ENCODE measurements at regions not wholly inside any gene's neighbourhood (a gene's known extent, or its start where the extent isn't known, plus 50 kb on each side); places are given as distances from the start of the nearest gene placed in this dataset.

DNA sequence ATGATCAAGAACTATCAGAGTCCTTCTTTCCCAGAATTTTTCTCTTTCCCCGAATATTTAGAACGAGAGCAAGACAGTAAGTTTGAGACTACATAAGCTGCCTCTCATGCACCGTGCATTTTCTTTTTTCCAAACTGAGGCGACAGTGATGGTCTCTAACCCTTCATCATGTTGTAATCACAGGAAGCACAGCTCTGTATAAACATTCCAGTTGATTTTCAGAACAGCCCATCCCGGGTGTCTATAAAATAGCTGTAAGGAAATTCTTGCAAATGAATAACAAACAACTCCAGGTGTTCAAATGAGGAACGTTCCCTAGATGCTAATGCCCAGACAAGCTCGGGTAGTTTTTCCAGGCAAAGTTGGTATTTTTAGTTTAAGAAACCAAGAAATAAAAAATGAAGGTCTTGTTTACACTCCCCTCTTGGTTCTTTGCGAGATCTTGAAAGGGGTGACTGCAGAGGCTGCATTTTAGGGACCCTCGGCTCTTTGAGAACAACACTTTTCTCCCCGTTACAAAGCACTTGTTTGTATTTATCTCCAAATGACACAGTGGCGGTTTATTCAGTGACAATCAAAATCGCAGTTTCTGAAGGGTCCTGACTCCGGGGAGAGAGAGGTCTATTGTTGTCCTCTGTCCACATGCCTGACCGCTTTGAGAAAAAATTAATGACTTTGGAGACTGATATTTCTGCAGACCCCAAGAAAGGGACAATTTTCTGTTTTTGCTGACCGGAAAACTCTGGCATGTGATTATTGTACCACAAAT lies 101.1 kb upstream of the NCK2 start:
- TF ChIP-seq REPIN1 (tag by site-specific recombination; IDR thresholded peaks at IDR 0.05; ENCODE audit: low read depth) = no peak
- no peak for TF ChIP-seq ZNF776 (tag by site-specific recombination; IDR thresholded peaks at IDR 0.05; ENCODE audit: borderline replicate concordance)
- no peak for TF ChIP-seq OSR2 (tag by site-specific recombination; IDR thresholded peaks at IDR 0.05)
- TF ChIP-seq ZNF843 (tag by site-specific recombination; IDR thresholded peaks at IDR 0.05) = no peak
- TF ChIP-seq, protein P1, sequence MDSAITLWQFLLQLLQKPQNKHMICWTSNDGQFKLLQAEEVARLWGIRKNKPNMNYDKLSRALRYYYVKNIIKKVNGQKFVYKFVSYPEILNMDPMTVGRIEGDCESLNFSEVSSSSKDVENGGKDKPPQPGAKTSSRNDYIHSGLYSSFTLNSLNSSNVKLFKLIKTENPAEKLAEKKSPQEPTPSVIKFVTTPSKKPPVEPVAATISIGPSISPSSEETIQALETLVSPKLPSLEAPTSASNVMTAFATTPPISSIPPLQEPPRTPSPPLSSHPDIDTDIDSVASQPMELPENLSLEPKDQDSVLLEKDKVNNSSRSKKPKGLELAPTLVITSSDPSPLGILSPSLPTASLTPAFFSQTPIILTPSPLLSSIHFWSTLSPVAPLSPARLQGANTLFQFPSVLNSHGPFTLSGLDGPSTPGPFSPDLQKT (IDR thresholded peaks at IDR 0.05; ENCODE audit: borderline replicate concordance, low read depth, low read length) = no peak
- no peak for TF ChIP-seq ZNF571 (tag by site-specific recombination; IDR thresholded peaks at IDR 0.05)
- no peak for TF ChIP-seq SP3 (tag by site-specific recombination; IDR thresholded peaks at IDR 0.05)
- TF ChIP-seq ZNF202 (tag by site-specific recombination; IDR thresholded peaks at IDR 0.05; ENCODE audit: borderline replicate concordance) = no peak
- TF ChIP-seq ZNF792 (tag by site-specific recombination; IDR thresholded peaks at IDR 0.05) = no peak
- no peak for TF ChIP-seq SP2 (tag by site-specific recombination; IDR thresholded peaks at IDR 0.05)
- no peak for TF ChIP-seq ZNF157 (tag by site-specific recombination; IDR thresholded peaks at IDR 0.05)
- H3K36me3 ChIP-seq (ENCODE audit: control insufficient read depth in 2 of 2, insufficient read depth in 1 of 2, low read length in 2 of 2) = no peaks in the 10 kb centered on the region
- H3K9me3 ChIP-seq (ENCODE audit: control insufficient read depth, insufficient read depth, low read depth, low read length) = no peaks in the 10 kb centered on the region
- H3K4me1 ChIP-seq (ENCODE audit: control insufficient read depth, insufficient read depth, low read length) = no peaks in the 10 kb centered on the region
- no peak overlapping the region for H3K27ac ChIP-seq (ENCODE audit: extremely low read depth, low read depth, low read length)
- ChIA-PET POLR2A (interaction anchor here (0.6 kb wide), 1 partner anchor 65 kb away, joined by 7 read pairs; no protein-coding TSS in a partner anchor), CTCF (interaction anchor here (0.7 kb wide), 1 partner anchor 14 kb away, joined by 3 read pairs; no protein-coding TSS in a partner anchor)
- no peak overlapping the region for H3K4me3 ChIP-seq (ENCODE audit: low read depth, low read length)

DNA sequence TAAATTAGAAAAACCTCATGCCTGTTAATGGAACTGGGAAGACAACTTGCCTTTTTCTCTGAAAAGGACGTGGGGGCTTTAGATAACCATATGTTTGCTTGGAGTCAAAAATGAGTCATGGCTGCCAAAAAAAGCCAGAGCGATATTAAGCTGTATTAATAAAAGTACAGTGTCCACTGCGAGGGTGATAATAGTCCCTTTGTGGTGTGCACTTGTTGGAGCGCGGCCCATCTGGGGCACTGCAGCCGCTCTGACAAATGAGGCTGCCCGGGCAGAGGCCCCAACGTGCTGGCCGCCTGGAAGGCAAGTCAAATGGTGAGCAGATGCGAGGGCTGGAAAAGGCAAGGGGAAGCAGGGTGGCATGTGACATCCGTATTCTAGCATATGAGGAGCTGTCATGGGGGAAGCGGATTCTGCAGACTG lies 103.3 kb upstream of the NCK2 start:
- CTCF ChIA-PET = no interaction called here

DNA sequence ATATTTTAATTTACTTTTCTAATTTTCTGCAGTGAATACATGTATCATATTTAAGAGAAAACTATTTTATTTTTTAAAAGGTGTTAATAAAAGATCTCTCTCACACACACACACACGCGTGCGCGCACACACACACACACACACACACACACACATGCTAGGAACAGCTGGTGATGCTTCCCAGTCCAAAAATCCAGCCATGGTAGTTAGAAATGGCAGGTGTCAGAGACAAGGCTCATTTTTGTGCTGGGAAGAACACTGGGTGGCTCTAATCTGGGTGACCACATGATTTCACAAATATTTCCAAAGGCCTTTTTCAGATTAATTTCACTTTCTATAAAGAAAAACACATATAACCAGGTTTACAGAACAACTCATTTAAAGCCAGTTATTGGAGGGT lies 104.5 kb upstream of the NCK2 start:
- H3K9me3 ChIP-seq (ENCODE audit: control insufficient read depth, insufficient read depth, low read depth, low read length) = no peaks in the 10 kb centered on the region
- H3K4me1 ChIP-seq (ENCODE audit: control insufficient read depth, insufficient read depth, low read length) = no peaks in the 10 kb centered on the region
- POLR2A ChIA-PET = no interaction called here
- CTCF ChIA-PET = no interaction called here
- no peaks in the 10 kb centered on the region for H3K36me3 ChIP-seq (ENCODE audit: control insufficient read depth in 2 of 2, insufficient read depth in 1 of 2, low read length in 2 of 2)
- no peak overlapping the region for H3K27ac ChIP-seq (ENCODE audit: extremely low read depth, low read depth, low read length)
- no peak overlapping the region for H3K4me3 ChIP-seq (ENCODE audit: low read depth, low read length)
- TF ChIP-seq SALL2 (tag by site-specific recombination; IDR thresholded peaks at IDR 0.05; ENCODE audit: borderline replicate concordance) = no peak
- no peak for TF ChIP-seq ZNF426 (tag by site-specific recombination; IDR thresholded peaks at IDR 0.05)
- no peak for TF ChIP-seq ZNF596 (tag by site-specific recombination; IDR thresholded peaks at IDR 0.05)
- no peak for TF ChIP-seq ZNF585B (tag by site-specific recombination; IDR thresholded peaks at IDR 0.05)
- no peak for TF ChIP-seq ZNF791 (tag by site-specific recombination; IDR thresholded peaks at IDR 0.05)
- no peak for TF ChIP-seq ZNF2 (tag by site-specific recombination; IDR thresholded peaks at IDR 0.05)
- TF ChIP-seq ZNF701 (tag by site-specific recombination; IDR thresholded peaks at IDR 0.05) = no peak
- TF ChIP-seq, protein P2, sequence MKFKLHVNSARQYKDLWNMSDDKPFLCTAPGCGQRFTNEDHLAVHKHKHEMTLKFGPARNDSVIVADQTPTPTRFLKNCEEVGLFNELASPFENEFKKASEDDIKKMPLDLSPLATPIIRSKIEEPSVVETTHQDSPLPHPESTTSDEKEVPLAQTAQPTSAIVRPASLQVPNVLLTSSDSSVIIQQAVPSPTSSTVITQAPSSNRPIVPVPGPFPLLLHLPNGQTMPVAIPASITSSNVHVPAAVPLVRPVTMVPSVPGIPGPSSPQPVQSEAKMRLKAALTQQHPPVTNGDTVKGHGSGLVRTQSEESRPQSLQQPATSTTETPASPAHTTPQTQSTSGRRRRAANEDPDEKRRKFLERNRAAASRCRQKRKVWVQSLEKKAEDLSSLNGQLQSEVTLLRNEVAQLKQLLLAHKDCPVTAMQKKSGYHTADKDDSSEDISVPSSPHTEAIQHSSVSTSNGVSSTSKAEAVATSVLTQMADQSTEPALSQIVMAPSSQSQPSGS (tag by site-specific recombination; IDR thresholded peaks at IDR 0.05; ENCODE audit: low read depth) = no peak
- no peak for TF ChIP-seq ZNF184 (tag by site-specific recombination; IDR thresholded peaks at IDR 0.05)
- TF ChIP-seq ZNF830 (tag by site-specific recombination; IDR thresholded peaks at IDR 0.05; ENCODE audit: low read depth) = no peak
- TF ChIP-seq FEZF1 (tag by site-specific recombination; IDR thresholded peaks at IDR 0.05) = no peak
- no peak for TF ChIP-seq EGR2 (tag by site-specific recombination; IDR thresholded peaks at IDR 0.05; ENCODE audit: low read depth)
- no peak for TF ChIP-seq ZNF24 (tag by site-specific recombination; IDR thresholded peaks at IDR 0.05)
- no peak for TF ChIP-seq KLF1 (tag by site-specific recombination; IDR thresholded peaks at IDR 0.05)
- no peak for TF ChIP-seq ZNF776 (tag by site-specific recombination; IDR thresholded peaks at IDR 0.05; ENCODE audit: borderline replicate concordance)

More for the DNA sequence above, 103.3 kb upstream of the NCK2 start:
- POLR2A ChIA-PET = no interaction called here
- Histone ChIP-seq H3K4me3 (ENCODE audit: low read depth, low read length) (no peak overlapping the region), H3K4me1 (ENCODE audit: control insufficient read depth, insufficient read depth, low read length) (no peaks in the 10 kb centered on the region), H3K9me3 (ENCODE audit: control insufficient read depth, insufficient read depth, low read depth, low read length) (no peaks in the 10 kb centered on the region), H3K36me3 (ENCODE audit: control insufficient read depth in 2 of 2, insufficient read depth in 1 of 2, low read length in 2 of 2) (no peaks in the 10 kb centered on the region), H3K27ac (ENCODE audit: extremely low read depth, low read depth, low read length) (no peak overlapping the region)
- TF ChIP-seq ZNF843 (tag by site-specific recombination; IDR thresholded peaks at IDR 0.05) (no peak), ZIC2 (tag by site-specific recombination; IDR thresholded peaks at IDR 0.05) (no peak), BCL11B (tag by site-specific recombination; IDR thresholded peaks at IDR 0.05; ENCODE audit: low read depth) (no peak), ZNF324 (tag by site-specific recombination; IDR thresholded peaks at IDR 0.05) (no peak), ZNF335 (tag by site-specific recombination; conservative IDR thresholded peaks at IDR 0.05) (no peak), SCRT2 (tag by site-specific recombination; IDR thresholded peaks at IDR 0.05) (no peak), ZNF202 (tag by site-specific recombination; IDR thresholded peaks at IDR 0.05; ENCODE audit: borderline replicate concordance) (no peak)
- TF ChIP-seq, protein P3, sequence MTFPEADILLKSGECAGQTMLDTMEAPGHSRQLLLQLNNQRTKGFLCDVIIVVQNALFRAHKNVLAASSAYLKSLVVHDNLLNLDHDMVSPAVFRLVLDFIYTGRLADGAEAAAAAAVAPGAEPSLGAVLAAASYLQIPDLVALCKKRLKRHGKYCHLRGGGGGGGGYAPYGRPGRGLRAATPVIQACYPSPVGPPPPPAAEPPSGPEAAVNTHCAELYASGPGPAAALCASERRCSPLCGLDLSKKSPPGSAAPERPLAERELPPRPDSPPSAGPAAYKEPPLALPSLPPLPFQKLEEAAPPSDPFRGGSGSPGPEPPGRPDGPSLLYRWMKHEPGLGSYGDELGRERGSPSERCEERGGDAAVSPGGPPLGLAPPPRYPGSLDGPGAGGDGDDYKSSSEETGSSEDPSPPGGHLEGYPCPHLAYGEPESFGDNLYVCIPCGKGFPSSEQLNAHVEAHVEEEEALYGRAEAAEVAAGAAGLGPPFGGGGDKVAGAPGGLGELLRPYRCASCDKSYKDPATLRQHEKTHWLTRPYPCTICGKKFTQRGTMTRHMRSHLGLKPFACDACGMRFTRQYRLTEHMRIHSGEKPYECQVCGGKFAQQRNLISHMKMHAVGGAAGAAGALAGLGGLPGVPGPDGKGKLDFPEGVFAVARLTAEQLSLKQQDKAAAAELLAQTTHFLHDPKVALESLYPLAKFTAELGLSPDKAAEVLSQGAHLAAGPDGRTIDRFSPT (tag by site-specific recombination; IDR thresholded peaks at IDR 0.05) = no peak
